GM21786 (cell line): ENCODE measurements at regions not wholly inside any gene's neighbourhood (a gene's known extent, or its start where the extent isn't known, plus 50 kb on each side); places are given as distances from the start of the nearest gene placed in this dataset.

ENCODE experiments used
- ATAC-seq: cut with Tn5 transposase; IDR thresholded peaks from one replicate; pipeline ENCODE4 v1.9.1; 2021; ENCODE audit not compliant: unreplicated experiment

GRCh38 chr13:34589581-34589980 lies 352.5 kb upstream of the NBEA start:
- no peak for ATAC-seq

GRCh38 chr13:34591129-34591528 lies 350.9 kb upstream of the NBEA start:
- no peak for ATAC-seq

- no peak for ATAC-seq
These were observed 350.1 kb upstream of the NBEA start for GRCh38 chr13:34591900-34592529.

- ATAC-seq, result no peak
These were observed 348.4 kb upstream of the NBEA start for GRCh38 chr13:34593658-34594057.

GRCh38 chr13:34594507-34594906 lies 347.6 kb upstream of the NBEA start:
- no peak for ATAC-seq

- ATAC-seq, result no peak
These were observed 333.7 kb upstream of the NBEA start for GRCh38 chr13:34608331-34608730.

GRCh38 chr13:34611671-34612070 lies 330.4 kb upstream of the NBEA start:
- ATAC-seq, result no peak

GRCh38 chr13:34617473-34618083 lies 324.5 kb upstream of the NBEA start:
- ATAC-seq, result no peak

- no peak for ATAC-seq
These were observed 323.4 kb upstream of the NBEA start for GRCh38 chr13:34618654-34619053.

- no peak for ATAC-seq
These were observed 322.7 kb upstream of the NBEA start for GRCh38 chr13:34619326-34619725.

GRCh38 chr13:34620074-34620850 lies 321.8 kb upstream of the NBEA start:
- ATAC-seq, result no peak

GRCh38 chr13:34620862-34621261 lies 321.2 kb upstream of the NBEA start:
- no peak for ATAC-seq

- no peak for ATAC-seq
These were observed 318.7 kb upstream of the NBEA start for GRCh38 chr13:34623331-34623730.

- no peak for ATAC-seq
These were observed 314.4 kb upstream of the NBEA start for GRCh38 chr13:34627509-34628208.

- ATAC-seq, result no peak
These were observed 313.8 kb upstream of the NBEA start for GRCh38 chr13:34628209-34628682.

- no peak for ATAC-seq
These were observed 307.6 kb upstream of the NBEA start for GRCh38 chr13:34634448-34634847.

GRCh38 chr13:34637138-34637537 lies 304.9 kb upstream of the NBEA start:
- no peak for ATAC-seq

- ATAC-seq, result no peak
These were observed 304.4 kb upstream of the NBEA start for GRCh38 chr13:34637636-34638035.

- ATAC-seq, result no peak
These were observed 303.2 kb upstream of the NBEA start for GRCh38 chr13:34638897-34639296.

GRCh38 chr13:34640179-34640992 lies 301.7 kb upstream of the NBEA start:
- no peak for ATAC-seq

GRCh38 chr13:34640993-34641330 lies 301.1 kb upstream of the NBEA start:
- ATAC-seq, result no peak
